Ovary (tissue), 7 donors: ENCODE measurements at regions not wholly inside any gene's neighbourhood (a gene's known extent, or its start where the extent isn't known, plus 50 kb on each side); places are given as distances from the start of the nearest gene placed in this dataset.

ENCODE experiments used
- DNase-seq, 5 donors: peaks; one replicate each; pipeline ENCODE4 v3.0.0-alpha.2; 2019 to 2020
- H3K27ac ChIP-seq, 2 donors: fragments of 200-600 bp; one replicate each; pipeline versions ENCODE4 v1.5.1 to v1.8.0; 2019 to 2022
- H3K27me3 ChIP-seq: fragments of 200-600 bp; one replicate; pipeline ENCODE4 v1.8.0; 2022
- H3K36me3 ChIP-seq: fragments of 200-600 bp; sonication (generic); one replicate; pipeline ENCODE4 v1.5.1; 2019
- H3K4me1 ChIP-seq: one replicate; pipeline ENCODE4 v1.8.1; 2013; ENCODE audit warnings: mild to moderate bottlenecking, moderate library complexity; ENCODE audit not compliant: insufficient read depth
- H3K4me3 ChIP-seq: fragments of 200-600 bp; sonication (generic); one replicate; pipeline ENCODE4 v1.5.1; 2017
- H3K9me3 ChIP-seq, 2 donors: fragments of 200-600 bp in 1 of 2; sonication (generic) in 1 of 2; one replicate each; pipeline versions ENCODE4 v1.5.1 to v1.8.1; 2013 to 2019; ENCODE audit warnings: mild to moderate bottlenecking in 1 of 2, moderate library complexity in 1 of 2
- EP300 ChIP-seq: sonication (generic); formaldehyde crosslinking; IDR thresholded peaks from one replicate; pipeline ENCODE4 v1.6.1; 2017; ENCODE audit warnings: antibody characterized with exemption
- POLR2A ChIP-seq: fragments of 450-650 bp; IDR thresholded peaks from one replicate; pipeline ENCODE4 v1.6.1; 2017; ENCODE audit warnings: antibody characterized with exemption, mild to moderate bottlenecking, moderate library complexity
- WGBS, 3 donors: extraction: QIAGEN DNeasy Blood & Tissue Kit in 1 of 3; methylation state at CpG; one replicate each; pipeline versions ENCODE4 v1.1.5 to v1.1.7; 2013 to 2017; 5-methylcytosine and 5-hydroxymethylcytosine counted together
- intact Hi-C, 4 donors: fragments of 100-400 bp; cut with DNase I; formaldehyde crosslinking; loops; one replicate each; pipeline versions ENCODE4 v1.11.0 to v1.15.1; 2022 to 2023
- TF ChIP-seq, protein P1 (sequence below), 3 donors: fragments of 450-650 bp in 2 of 3; fragments of 200-600 bp in 1 of 3; IDR thresholded peaks; one replicate each; pipeline versions ENCODE4 v1.5.1 to v1.8.0; 2016 to 2022; ENCODE audit warnings: antibody characterized with exemption in 3 of 3, mild to moderate bottlenecking in 1 of 3
- donor health status: DM: no; HTN: no; CAD: no; lungs with moderate emphysema.
- donor health status: DM: no; HTN: no; CAD: no.
- donor health status: Bipolar disorder and iron deficiency.
- donor health status: DM: no; HTN: no; CAD: no.
- donor health status: DM: yes; HTN: yes; CAD: no.

DNA sequence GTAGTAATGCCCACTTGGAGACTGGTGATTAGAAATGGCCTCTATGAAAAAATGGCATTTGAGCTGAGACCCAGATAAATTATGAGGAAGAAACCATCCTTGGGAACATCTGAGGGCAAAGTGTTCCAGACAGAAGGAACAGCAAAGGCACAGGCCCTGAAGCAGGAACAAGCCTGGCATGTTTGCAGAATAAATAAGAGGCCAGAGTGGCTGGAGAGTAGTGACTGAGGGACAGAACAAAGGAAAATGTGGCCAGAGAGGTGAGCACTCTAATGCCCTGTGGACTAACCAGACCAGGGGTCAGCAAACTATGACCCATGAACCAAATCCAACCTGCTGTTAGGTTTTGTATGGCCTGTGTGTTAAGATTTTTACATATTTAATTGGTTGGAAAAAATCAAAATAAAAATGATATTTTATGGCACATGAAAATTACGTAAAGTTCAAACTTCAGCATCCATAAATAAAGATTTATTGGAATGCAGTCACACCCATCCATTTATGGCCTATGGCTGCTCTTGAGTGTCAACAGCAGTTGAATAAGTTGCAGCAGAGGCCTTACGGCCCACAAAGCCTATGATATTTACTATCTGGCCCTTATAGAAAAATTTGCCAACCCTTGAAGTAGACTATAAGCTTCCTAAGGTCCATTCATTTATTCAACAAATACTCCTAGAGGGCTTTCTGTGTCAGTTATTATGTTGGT, 210.0 kb upstream of the TOX3 start:
- WGBS, 3 donors, result 87 to 90% (median 89%) methylated on average over 2 of the region's 2 CpGs
- H3K27me3 ChIP-seq, result no peaks in the 10 kb centered on the region
- TF ChIP-seq EP300 (no peak), POLR2A (no peak)
- TF ChIP-seq, protein P1, sequence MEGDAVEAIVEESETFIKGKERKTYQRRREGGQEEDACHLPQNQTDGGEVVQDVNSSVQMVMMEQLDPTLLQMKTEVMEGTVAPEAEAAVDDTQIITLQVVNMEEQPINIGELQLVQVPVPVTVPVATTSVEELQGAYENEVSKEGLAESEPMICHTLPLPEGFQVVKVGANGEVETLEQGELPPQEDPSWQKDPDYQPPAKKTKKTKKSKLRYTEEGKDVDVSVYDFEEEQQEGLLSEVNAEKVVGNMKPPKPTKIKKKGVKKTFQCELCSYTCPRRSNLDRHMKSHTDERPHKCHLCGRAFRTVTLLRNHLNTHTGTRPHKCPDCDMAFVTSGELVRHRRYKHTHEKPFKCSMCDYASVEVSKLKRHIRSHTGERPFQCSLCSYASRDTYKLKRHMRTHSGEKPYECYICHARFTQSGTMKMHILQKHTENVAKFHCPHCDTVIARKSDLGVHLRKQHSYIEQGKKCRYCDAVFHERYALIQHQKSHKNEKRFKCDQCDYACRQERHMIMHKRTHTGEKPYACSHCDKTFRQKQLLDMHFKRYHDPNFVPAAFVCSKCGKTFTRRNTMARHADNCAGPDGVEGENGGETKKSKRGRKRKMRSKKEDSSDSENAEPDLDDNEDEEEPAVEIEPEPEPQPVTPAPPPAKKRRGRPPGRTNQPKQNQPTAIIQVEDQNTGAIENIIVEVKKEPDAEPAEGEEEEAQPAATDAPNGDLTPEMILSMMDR (IDR thresholded peaks at IDR 0.05), result no peak
- no peaks in the 10 kb centered on the region for H3K4me1 ChIP-seq
- no peaks in the 10 kb centered on the region for H3K36me3 ChIP-seq
- no peaks in the 10 kb centered on the region for H3K9me3 ChIP-seq
- no peak overlapping the region for H3K27ac ChIP-seq
- DNase-seq, result no peak
- intact Hi-C loops, result no loop called here
- H3K4me3 ChIP-seq, result no peak overlapping the region

DNA sequence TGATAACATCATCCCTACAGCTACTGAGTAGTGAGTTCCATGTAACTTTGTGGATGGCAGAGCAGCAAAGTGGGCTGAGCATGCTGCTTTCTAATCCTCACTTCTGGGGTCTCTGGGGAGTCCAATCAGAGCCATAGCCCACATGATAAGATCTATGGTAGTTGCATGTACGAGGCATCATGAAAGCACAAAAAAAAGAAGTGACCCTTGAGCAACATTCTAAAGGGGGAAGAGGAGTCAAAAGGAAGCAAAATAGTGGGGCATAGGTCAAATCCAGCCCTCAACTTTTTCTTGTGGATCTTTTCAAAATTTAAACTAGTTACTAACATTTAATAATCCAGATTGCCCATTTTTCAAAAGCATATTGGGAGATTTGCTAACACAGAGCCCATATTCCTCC, 208.5 kb upstream of the TOX3 start:
- DNase-seq, result no peak
- intact Hi-C loops, result no loop called here
- no peaks in the 10 kb centered on the region for H3K4me1 ChIP-seq
- H3K27ac ChIP-seq, result no peak overlapping the region
- H3K36me3 ChIP-seq, result no peaks in the 10 kb centered on the region
- H3K27me3 ChIP-seq, result no peaks in the 10 kb centered on the region
- H3K4me3 ChIP-seq, result no peak overlapping the region
- TF ChIP-seq EP300 (no peak), POLR2A (no peak)
- TF ChIP-seq, protein P1 (IDR thresholded peaks at IDR 0.05), result no peak
- H3K9me3 ChIP-seq, result no peaks in the 10 kb centered on the region
- 71 to 86% (median 77%) methylated on average over 1 of the region's 1 CpG for WGBS, 3 donors

DNA sequence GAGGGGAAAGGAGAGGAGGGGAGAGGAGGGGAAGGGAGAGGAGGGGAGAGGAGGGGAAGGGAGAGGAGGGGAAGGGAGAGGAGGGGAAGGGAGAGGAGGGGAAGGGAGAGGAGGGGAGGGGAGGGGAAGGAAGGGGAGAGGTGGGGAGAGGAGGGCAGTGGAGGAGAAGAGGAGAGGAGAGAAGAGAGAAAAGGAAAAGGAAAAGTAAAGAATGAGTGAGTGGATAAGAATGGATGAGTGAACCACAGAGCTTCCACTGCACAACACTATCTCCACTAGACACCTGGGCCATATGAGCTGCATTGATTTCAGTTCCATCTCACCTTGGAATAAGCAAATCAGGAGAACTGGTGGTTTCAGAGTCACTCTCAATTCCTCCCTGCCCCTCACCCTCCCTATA, 204.1 kb upstream of the TOX3 start:
- H3K27me3 ChIP-seq, result no peaks in the 10 kb centered on the region
- TF ChIP-seq, protein P1 (IDR thresholded peaks at IDR 0.05), result no peak
- TF ChIP-seq EP300 (no peak), POLR2A (no peak)
- intact Hi-C loops, result no loop called here

DNA sequence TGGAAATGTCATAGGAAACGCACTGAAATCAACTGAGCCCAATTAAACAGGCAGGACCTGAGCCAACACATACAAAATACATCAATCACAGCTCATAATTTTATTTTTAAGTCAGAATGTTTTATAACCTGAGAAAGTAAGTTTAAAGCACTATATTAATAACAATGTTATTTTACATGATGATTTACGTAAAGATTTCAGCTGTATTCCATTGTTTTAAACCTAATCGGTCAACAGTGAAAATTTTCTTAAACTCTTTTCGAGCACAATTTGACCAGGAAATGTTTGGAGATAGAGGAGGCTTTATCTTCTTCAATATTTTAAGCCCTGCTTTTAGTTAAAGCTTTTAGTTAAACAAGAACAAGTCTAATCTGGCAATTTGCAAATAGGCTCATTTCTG, 201.8 kb upstream of the TOX3 start:
- no peak overlapping the region for H3K4me3 ChIP-seq
- 66 to 73% (median 71%) methylated on average over 4 of the region's 4 CpGs for WGBS, 3 donors
- H3K27me3 ChIP-seq, result no peaks in the 10 kb centered on the region
- no peak for DNase-seq
- no peak for TF ChIP-seq POLR2A
- TF ChIP-seq, protein P1 (IDR thresholded peaks at IDR 0.05), result no peak
- no peak for TF ChIP-seq EP300
- no peak overlapping the region for H3K27ac ChIP-seq
- H3K36me3 ChIP-seq, result no peaks in the 10 kb centered on the region
- no peaks in the 10 kb centered on the region for H3K4me1 ChIP-seq
- H3K9me3 ChIP-seq, result no peaks in the 10 kb centered on the region
- intact Hi-C loops, result no loop called here

More for the DNA sequence above, 204.1 kb upstream of the TOX3 start:
- Histone ChIP-seq H3K27ac (no peak overlapping the region), H3K36me3 (no peaks in the 10 kb centered on the region), H3K4me1 (no peaks in the 10 kb centered on the region), H3K4me3 (no peak overlapping the region), H3K9me3 (no peaks in the 10 kb centered on the region)
- no peak for DNase-seq
